ENCODE measurements at regions not wholly inside any gene's neighbourhood (a gene's known extent, or its start where the extent isn't known, plus 50 kb on each side); places are given as distances from the start of the nearest gene placed in this dataset.

DNA sequence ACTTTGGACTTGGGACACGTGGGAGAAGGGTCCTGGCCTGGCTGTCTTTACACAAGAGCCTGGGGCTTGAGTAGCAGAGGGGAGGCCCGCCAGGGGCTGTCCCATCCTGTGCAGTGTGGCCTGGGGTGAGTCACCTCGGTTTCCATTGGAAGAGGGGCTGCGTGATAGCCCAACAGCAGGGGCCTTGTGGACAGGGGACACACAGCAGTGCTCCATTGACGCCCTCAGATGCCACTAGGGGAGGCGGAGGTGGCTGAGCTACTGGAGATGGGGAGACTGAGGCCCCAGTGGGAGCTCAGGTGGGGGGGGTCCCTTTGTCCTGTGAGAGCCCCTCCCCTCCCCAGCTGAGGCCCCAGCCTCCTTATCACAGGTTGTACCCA, 50.0 kb upstream of the RNU6ATAC start:
- DNase-seq, result no peak

DNA sequence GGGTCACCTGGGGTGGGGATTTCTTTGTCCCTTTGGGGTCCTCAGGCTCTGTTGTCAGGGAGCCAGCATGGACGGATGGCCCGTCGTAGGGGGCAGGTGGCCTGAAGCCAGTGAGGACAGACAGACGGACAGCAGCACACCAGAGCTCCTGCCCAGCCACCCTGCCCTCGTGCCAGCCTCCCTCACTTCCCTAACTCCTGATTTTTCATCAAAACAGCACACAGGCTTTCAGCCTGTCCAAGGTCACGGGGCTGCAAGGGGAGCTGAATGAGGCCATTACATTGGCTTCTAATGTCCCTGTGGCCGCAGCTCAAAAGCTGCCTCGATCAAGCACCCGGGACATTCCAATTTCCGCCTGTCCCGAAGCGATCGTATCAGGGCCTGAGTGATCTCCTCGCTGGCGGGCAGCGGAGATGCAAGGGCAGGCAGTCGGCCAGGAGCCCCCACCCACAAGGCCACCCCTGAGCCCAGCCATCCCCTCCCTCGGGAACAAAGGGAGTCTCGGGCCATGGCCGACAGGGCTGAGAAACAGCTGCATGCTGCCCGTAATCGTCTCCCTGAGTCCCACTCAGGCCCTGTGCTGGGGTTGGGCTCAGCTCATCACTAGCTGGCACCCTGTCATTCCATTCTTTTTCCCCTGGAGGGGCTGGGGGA, 50.5 kb upstream of the RNU6ATAC start:
- no peak for DNase-seq

DNA sequence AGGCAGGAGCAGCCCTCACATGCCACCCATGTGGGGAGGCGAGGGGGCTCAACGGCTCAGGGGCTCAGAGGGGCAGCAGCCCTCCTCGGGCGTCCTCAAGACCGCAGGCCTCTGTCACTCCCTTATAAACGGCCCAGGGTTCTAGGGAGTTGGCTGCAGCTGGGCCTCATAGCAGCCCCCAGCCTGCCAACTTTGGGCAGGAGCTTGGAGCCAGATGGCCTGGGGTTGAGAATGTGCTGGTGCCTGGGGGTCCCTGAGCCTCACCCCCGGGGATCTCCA, 51.0 kb upstream of the RNU6ATAC start:
- DNase-seq, result no peak

DNA sequence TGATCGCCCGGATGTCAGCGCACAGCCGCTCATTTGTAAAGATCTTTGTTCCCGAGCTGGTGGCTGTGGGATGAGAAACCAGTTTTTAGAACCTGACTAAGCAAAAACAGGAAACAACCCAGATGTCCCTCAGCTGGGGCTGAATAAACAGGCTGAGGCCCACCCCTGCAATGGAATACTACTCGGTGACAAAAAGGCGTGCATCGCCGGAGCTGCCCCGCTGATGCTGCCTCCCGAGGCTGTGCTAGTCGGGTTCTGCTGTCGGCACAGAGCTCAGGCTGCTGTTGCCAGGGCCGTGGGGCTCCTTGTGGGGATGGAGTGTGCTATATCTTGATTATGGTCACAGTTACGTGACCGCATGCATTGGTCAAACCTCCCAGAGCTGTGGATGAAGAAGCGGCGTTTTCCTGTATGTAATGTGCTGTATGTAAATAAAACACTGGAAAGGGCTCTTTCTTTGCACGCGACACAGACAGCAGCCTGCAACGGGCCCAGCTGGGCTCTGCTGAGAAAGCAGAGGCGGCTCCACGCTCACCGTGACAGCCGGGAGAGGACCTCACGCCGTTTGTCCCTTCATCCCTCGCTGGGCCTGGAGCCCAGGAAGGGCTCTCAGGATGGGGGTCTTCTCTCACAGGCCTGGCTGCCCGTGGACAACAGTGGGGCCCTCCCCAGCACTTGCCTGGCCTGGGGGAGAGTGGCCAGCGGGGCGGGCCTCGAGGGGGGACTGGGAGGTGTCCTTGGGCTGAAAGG, 51.5 kb upstream of the RNU6ATAC start:
- no peak for DNase-seq

DNA sequence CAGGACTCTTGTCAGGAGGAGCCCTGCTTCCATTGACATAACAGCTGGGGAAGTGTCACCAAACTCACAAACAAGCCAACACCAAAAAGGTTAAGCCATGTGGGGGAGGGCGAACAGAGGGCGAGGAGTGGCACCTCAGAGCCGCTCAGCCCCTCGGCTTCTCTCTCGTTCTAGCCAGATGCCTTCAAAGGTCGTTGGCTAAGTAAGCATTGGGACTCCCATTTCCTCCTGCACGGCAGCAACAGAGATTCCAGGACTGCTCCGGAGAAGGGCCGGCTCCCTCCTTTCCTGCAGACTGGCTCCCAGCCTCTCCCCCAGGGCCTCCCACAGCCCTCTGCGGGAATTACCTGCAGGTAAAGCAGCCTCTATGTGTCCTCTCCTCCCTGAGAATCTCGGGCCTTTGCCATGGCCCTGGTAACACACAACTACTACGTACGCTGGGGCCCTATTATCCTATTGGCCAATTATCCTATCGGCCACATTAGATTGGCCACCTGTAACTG, 52.1 kb upstream of the RNU6ATAC start:
- DNase-seq, result no peak

DNA sequence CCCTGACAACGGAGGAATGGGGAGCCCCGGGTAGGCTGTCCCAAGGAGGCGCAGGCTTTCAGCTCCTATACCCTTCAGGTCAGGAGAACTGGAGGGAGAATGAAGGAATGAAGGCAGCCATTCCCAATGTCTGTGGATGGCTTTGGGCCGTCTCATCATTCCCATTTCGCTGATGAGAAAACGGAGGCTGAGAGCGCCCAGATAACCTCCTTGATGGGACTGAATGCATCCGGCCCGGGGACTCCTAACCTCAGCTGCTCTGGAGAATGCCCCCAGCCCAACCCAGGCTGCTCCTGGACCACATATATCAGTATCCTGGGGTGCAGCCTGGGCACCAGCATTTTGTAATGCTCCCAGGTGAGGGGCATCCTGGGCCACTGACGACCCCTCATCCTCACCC, 52.6 kb upstream of the RNU6ATAC start:
- DNase-seq, result no peak

DNA sequence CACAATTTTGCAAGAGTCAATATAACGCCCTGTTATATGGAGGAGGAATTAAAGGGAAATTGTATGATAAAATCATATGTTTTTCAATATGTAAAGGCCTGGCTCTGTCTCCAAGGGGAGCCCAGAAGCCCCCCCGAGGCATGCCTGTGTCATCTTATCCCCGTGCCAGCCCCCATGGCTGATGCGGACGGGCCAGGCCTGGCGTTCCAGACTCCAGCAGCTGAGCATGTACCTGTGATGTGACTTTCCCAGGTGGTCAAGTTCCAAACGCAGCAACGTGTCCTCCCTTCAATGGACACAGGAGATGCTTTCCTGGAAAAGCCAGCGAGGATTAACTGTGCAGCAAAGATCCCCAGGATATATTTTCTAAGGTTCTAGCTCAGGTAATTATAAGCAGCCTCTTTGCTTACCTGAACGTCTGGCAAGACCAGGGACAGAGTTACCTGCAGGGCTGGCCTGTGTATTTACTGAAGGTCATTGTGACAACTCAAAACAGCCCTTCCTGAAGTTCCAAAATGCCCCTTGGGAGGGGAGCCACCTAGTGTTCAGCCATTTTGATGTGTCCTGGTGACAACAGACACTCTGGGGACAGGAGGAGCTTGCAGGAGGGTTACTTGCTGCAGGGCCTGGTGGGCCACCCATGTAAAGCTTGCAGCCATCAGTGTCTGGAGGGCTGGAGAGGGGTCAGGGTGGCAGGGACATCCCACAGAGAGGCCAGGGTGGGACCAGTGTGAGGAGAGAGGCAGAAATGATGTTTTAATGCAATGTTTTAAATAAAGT, 53.3 kb upstream of the RNU6ATAC start:
- peak; percentile 24 for DNase-seq

DNA sequence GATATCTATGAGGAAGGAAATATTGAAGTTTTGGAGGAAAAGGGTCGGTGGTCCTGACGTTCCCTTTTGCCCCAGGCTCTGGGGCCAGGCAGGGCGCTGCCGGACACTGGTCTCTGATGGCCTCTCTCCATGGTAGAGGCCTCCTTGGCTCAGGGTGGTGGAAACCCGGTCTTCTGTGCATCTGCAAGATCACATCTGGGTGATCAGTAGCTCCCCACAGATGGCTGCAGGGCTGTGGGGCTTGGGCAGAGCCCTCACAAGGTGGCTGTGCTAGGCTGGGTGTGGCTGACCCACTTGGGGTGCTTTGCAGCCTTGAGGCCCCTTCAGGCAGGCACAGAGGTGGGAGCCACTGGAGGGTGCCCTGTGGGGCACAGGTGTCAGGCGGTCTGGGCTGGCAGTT, 53.9 kb upstream of the RNU6ATAC start:
- no peak for DNase-seq

DNA sequence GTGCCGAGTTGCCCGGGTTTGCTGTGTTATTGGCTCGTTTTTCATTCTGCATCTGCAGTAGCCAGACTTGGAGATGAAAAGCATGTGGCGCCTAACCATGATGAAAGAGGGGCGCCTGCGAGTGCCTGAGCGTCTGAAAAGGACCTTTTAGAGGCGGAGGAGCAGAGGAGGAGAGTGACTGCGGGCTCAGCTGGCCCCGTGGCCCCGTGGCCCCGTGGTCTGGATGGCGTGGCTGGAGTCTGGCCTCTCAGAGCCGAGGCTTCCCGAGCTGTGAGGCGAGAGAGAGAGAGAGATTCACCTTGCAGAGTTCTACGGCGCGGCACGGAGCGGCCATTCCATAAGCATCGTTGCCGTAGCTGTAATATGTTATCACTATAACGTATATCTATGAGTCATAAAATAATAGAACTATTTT, 55.3 kb upstream of the RNU6ATAC start:
- no peak for DNase-seq

DNA sequence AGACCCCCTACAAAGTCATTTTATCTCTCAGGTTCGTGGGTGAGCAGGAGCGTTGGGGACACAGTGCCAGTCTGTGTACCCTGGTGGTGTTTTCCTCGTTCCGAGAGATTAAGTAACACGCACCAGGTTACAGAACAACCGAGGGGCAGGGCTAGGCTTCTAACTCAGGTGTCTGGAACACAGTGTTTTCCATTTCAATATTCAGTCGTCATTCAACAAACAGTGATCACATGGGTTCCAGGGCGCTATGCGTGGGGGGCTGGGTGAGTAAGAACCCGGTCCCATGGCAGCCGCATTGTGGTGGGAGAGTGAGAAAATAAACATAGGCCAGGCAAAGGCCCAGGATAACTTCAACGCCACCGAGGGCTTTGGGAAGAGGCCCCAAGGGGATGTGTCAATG, 55.9 kb upstream of the RNU6ATAC start:
- no peak for DNase-seq

DNA sequence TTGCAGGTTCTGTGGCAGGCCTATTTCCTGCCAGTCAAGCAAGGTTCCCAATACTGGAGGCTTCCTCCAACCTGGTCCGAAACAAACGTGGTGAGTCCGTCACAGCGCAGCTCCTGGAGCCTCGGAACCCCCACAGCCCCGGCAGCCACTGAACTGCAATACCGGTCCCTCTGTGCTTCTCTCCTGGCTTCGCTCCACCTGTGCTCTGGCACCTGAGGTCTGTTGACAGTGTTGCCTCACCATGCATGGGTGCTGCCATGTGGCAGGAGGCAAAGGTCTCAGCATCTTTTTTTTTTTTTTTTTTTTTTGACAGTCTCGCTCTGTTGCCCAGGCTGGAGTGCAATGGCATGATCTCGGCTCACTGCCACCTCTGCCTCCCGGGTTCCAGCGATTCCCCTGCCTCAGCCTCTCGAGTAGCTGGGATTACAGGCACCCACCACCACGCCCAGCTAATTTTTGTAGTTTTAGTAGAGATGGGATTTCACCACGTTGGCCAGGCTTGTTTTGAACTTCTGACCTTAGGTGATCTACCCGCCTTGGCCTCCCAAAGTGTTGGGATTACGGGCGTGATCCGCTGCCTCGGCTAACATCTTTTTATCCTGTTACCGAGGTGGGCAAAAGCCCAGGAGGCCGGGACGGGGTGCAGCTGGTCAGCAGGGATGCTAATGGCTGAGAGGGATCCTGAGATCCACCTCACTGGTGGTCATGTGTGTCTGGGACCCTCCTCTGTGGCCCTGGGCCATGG, 57.1 kb upstream of the RNU6ATAC start:
- DNase-seq, result no peak

DNA sequence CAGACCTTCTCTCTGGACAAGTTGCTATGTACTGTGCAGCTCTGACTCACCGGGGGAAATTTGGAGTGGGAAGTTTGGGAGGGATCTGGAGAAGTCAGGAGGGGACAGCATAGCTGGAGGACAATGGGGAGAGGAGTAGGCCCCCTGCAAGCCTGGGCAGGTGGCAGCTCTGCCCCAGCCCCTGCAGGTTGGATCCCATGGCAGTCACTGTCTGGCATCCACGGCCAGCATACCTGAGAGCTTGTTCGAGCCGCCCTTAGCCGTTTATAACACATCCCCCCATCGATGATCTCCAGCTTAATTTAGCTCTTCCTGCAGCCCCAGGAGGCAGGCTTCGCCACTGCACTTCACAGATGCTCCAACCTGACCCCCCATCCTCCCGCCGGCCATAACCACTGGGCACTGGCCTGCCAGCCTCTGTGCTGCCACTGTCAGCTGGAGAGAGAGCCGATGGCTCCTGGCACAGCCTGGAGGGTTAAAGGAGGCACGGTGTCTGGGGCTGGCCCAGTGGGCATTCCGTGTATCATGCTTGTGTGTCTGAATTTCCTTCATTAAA, 57.7 kb upstream of the RNU6ATAC start:
- DNase-seq, result no peak

DNA sequence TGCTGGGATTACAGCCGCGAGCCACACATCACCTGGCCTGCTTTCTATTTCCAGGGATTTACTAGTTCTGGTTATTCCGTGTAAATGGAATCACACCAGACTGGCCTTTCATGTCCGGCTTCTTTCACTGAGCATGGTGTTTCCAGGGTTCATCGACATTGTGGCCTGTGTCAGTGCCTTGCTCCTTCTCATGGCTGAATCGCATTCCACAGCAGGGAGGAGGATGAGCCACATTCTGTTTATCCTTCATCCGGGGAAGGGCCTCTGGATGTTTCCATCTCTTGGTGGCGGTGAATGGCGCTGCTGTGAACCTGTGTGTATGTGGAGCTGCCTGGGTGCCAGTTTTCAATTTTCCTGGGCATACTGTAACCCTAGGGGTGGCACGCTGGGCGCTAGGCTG, 58.7 kb upstream of the RNU6ATAC start:
- DNase-seq, result no peak

DNA sequence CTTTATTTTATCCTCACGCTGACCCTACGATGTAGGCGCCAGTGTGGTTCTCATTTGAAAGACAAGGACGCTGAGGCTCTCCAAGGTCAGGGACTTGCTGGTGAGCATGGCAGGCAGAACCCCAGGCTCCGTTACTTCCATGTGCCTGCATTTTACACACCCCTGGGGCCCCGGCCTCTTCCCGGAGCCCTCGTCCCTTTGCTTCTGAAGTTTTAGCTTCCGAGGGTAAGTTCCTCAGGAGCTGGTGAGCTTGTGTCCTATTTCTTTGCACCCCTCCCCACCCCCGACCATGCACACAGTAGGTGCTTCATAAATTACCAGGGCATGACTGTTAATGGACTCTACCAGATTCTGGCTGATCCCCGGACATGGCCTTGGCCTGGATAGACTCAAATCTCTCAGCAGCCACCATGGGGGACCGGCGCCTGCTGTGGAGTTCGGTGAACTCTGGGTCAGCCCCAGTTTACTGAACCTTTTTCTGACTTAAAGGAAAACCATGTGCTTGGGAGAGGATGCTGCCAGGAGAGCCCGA, 59.3 kb upstream of the RNU6ATAC start:
- no peak for DNase-seq

DNA sequence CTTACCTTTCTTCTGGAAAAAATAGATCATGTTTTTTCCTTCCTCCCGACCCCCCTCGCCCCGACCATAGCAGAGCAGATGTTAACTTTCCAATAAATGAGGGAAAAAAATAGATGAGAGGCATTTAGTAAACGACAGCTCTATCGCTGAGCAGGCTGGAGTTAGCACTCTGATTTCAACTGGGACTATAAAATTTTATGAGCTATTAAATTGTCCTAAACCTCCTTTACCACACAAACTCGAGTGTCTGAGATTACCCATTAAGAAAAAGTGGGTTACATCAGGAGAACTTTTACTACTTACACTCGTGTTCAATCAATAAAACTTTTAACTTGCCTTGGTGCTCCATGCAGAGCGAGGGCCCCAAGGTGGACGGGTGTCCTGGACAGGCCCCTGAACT, 59.8 kb upstream of the RNU6ATAC start:
- no peak for DNase-seq

DNA sequence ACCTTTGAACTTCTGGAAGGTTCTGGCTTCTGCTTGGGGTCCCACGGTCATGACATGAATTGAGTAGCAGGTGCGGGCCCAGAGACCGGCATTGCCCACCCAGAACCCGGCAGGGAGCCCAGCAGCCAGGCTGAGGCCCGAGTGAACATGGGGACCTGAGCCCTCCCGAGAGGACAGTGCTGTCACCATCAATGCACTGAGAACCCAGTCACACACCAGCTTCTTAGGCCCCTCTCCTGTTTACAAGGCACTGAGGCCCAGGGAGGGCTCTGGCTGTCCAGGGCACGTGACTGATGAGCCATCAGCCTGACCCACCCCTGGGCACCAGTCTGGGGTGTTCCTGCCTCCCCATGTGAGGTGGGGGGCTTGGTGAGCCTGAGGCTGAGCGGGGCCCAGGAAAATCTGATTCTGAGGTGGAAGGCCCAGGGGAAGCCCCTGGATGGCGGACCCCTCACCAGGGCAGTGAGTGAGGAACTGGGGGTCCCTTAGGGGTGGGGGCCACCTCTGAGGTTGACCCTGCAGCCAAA, 60.3 kb upstream of the RNU6ATAC start:
- DNase-seq, result no peak

DNA sequence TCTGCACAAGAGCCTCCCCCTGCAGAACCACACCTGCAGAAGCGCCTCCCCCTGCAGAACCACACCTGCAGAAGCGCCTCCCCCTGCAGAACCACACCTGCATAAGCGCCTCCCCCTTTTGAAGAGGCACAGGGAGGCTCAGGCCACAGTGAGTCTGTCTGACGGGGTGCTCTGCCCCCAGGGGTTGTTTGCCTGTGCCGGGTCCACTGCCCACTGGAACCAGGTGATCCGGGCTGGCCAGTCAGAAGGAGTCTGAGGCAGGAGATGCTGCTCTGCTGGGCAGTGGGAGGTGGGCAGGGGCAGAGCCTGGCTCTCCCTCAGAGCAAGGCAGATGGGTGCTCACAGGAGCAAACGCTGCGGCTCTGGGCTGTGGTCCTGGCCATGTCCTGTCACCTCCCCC, 60.8 kb upstream of the RNU6ATAC start:
- DNase-seq, result no peak

DNA sequence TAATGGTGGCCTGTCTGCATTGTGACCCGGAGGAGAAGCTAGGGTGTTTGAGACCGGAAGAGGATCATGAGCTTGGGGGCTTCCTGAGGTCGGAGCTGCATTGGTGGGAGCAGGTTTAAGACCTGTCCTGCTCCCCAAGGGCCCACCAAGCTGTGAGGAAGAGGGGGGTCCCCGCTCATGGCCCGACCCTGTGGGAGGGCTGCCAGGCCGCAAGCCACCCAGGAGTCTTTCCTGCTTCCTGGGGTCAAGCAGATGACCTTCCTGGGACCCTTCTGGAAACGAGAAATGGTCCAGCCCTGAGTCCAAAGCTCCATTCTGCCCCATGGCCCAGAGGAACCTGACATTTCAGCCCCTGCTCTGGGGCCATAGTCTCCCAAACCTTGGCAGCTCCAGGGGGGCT, 61.5 kb upstream of the RNU6ATAC start:
- DNase-seq, result no peak

DNA sequence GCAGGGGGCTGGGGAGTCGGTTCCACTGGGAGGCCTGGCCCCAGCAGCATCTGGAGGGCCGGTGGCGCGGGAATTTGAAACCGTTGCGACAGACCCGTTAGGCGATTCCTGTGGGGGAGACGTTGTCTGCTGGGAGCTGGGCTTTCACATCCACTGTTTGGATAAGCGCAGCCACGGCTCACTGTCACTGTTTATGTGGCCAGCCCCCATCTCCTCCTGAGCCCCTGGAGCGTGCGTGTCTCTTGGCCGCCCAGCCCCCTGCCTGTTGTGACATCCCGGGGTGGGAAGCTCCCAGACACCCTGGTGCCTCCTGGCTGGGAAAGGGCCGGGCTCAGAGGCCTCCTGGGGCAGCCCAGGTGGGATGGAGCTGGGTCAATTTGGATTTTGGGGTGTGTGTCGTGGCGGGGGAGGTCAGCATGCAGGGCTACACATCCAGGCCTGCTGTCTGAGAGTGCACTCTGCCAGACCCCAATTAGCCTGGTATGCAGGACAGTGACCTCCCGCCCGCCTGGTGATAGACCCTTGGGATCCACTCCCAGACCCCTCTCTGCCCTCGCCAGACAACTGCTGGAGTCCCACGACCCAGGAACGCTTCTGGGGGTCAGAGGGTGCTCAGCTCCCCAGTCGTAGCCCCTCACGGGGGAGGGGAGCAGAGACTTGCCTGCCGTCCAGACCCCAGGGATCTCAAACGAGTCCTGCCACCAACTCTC, 62.0 kb upstream of the RNU6ATAC start:
- DNase-seq, result no peak

DNA sequence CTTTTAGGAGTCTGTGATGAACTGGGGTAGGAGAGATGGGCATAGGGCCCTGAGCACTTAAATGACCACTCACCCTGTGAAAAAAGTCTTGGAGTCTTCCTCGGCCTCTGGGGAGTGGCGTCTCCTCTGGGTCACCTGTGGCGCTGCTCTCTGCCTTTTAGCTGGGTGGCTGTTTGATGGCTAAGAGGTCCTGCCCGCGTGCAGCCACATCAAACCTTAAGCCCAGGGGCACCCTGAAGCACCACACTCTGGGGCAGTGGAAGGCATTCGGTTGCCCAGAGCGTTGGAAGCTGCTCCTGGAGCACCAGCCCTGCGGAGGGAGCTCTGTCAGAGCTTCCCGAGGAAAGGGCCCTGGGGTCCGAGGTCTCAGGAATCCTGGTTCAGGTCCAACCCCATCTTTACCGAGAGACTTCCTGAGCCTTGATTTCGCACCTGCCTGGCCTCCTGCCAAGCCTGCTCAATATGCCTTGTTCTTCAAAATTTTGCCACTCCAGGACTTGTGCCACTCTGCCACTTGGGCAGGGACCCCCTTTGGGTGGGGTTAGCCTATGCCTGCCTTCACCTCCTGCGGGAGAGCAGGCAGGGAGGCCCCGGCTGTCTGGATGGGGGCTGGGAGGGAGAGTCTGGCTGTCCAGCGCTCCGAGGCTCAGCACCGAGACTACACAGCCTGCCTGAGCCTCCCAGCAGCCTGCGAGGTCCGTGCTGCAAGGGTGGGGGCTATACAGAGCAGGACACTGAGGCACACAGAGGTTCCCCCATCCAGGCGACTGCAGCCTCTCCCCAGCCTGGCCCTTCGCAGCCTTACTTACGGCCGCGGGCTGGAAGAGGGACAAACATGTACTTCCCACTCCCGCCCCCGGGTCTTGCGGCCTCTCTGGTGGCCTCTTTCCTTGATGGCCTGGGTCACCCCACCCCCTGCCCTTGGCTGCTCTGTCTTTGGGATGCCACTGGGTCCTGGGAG, 63.4 kb upstream of the RNU6ATAC start:
- DNase-seq, result no peak

DNA sequence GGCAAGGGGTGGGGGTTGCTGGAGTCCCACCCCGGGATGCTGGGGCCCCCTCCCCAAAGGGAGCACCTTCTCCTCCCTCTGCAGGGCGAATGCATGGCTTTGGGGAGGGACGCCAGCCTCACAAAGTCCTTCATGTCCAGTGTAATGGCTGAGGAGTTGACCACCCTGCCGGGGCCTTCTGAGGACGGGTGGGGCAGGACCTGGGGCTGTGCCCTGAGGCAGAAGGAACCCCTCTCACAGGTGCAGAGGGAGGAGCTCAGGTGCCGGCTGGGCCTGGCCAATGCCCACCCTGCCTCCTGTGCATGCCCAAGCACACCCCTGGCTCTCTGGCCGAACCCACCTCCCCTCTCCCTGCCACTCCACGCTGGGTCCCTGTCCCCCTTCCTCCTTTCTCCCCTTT, 64.3 kb upstream of the RNU6ATAC start:
- DNase-seq, result no peak

Data from GDM1 (cell line).